ENCODE measurements at regions not wholly inside any gene's neighbourhood (a gene's known extent, or its start where the extent isn't known, plus 50 kb on each side); places are given as distances from the start of the nearest gene placed in this dataset.

DNA sequence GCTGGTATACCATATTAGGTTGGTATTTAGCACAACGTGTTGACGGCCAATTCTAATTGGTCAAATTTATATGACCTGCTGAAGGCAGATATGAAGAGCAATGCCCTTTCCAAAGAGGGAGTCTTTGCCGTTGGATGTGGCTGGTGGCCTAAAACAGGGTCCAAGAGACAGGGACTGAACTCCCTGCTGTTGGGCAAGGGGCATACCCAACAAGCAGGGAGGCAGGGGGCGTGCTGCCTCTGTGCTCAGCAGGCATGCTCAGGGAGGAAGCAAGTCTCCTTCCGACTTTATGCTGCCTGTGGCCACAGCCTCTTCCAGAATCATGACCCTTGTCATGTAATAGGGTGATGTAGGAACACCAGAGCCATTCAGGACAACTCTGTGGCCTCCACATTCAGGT, 167.7 kb upstream of the NPVF start:
- TF ChIP-seq, protein P1, sequence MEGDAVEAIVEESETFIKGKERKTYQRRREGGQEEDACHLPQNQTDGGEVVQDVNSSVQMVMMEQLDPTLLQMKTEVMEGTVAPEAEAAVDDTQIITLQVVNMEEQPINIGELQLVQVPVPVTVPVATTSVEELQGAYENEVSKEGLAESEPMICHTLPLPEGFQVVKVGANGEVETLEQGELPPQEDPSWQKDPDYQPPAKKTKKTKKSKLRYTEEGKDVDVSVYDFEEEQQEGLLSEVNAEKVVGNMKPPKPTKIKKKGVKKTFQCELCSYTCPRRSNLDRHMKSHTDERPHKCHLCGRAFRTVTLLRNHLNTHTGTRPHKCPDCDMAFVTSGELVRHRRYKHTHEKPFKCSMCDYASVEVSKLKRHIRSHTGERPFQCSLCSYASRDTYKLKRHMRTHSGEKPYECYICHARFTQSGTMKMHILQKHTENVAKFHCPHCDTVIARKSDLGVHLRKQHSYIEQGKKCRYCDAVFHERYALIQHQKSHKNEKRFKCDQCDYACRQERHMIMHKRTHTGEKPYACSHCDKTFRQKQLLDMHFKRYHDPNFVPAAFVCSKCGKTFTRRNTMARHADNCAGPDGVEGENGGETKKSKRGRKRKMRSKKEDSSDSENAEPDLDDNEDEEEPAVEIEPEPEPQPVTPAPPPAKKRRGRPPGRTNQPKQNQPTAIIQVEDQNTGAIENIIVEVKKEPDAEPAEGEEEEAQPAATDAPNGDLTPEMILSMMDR (IDR thresholded peaks at IDR 0.05; ENCODE audit: insufficient read depth, low read length): no peak
- no peak for TF ChIP-seq POLR2AphosphoS5 (IDR thresholded peaks at IDR 0.05; ENCODE audit: low read depth)

All from HL-60 (cell line).